Mesenchymal stem cell (in vitro differentiated cells and primary cell): ENCODE measurements at regions not wholly inside any gene's neighbourhood (a gene's known extent, or its start where the extent isn't known, plus 50 kb on each side); places are given as distances from the start of the nearest gene placed in this dataset.

Source experiments
- DNase-seq: peaks from one replicate; pipeline ENCODE4 v3.0.0-alpha.2; 2013
- H2AFZ ChIP-seq: one replicate; pipeline ENCODE4 v1.6.1; 2013; ENCODE audit warnings: low read depth, mild to moderate bottlenecking, control low read depth, inconsistent platforms, low read length, moderate library complexity
- H2AK5ac ChIP-seq: 2 replicates; pipeline ENCODE4 v1.6.1; 2013; ENCODE audit warnings: low read length, moderate library complexity, mild to moderate bottlenecking, inconsistent platforms; ENCODE audit not compliant: severe bottlenecking
- H2BK120ac ChIP-seq: one replicate; pipeline ENCODE4 v1.6.1; 2013; ENCODE audit warnings: low read depth, mild to moderate bottlenecking, inconsistent platforms, low read length, moderate library complexity
- H2BK12ac ChIP-seq, 2 experiments: one replicate each; pipeline ENCODE4 v1.6.1; 2013; ENCODE audit warnings: inconsistent platforms in 2 of 2, low read length in 2 of 2, mild to moderate bottlenecking in 2 of 2, moderate library complexity in 2 of 2, control low read depth in 1 of 2
- H2BK15ac ChIP-seq: one replicate; pipeline ENCODE4 v1.6.1; 2013; ENCODE audit warnings: mild to moderate bottlenecking, low read depth, inconsistent platforms; ENCODE audit not compliant: poor library complexity, severe bottlenecking
- H2BK5ac ChIP-seq: 2 replicates; pipeline ENCODE4 v1.6.1; 2013; ENCODE audit warnings: low read depth, mild to moderate bottlenecking, low read length, control low read depth, inconsistent platforms; ENCODE audit not compliant: poor library complexity, severe bottlenecking
- H3K14ac ChIP-seq, 2 experiments: one replicate each; pipeline ENCODE4 v1.6.1; 2013; ENCODE audit warnings: inconsistent platforms in 2 of 2, low read length in 2 of 2, control low read depth in 1 of 2, mild to moderate bottlenecking in 1 of 2, moderate library complexity in 1 of 2
- H3K18ac ChIP-seq, 2 experiments: one replicate each; pipeline ENCODE4 v1.6.1; 2013; ENCODE audit warnings: inconsistent platforms in 2 of 2, low read length in 2 of 2, control low read depth in 1 of 2, low read depth in 1 of 2, mild to moderate bottlenecking in 1 of 2
- H3K23ac ChIP-seq, 2 experiments: one replicate each; pipeline ENCODE4 v1.6.1; 2013; ENCODE audit warnings: inconsistent platforms in 2 of 2, low read length in 2 of 2, mild to moderate bottlenecking in 2 of 2, moderate library complexity in 2 of 2, control low read depth in 1 of 2
- H3K27ac ChIP-seq: 2 replicates; pipeline ENCODE4 v1.5.1; 2013; ENCODE audit warnings: mild to moderate bottlenecking, moderate library complexity, low read length, control low read depth, inconsistent platforms; ENCODE audit not compliant: poor library complexity, severe bottlenecking
- H3K27me3 ChIP-seq, 2 experiments: 2 replicates each; pipeline versions ENCODE4 v1.6.1 to v1.7.0; 2013; ENCODE audit warnings: low read length in 2 of 2, mild to moderate bottlenecking in 2 of 2, moderate library complexity in 2 of 2, control low read depth in 1 of 2, inconsistent platforms in 1 of 2; ENCODE audit not compliant: control insufficient read depth in 1 of 2, insufficient read depth in 1 of 2
- H3K36me3 ChIP-seq, 2 experiments: 2 replicates each; pipeline versions ENCODE4 v1.6.1 to v1.7.0; 2013; ENCODE audit warnings: low read length in 2 of 2, control low read depth in 1 of 2, inconsistent platforms in 1 of 2, low read depth in 1 of 2, mild to moderate bottlenecking in 1 of 2; ENCODE audit not compliant: insufficient read depth in 2 of 2, control insufficient read depth in 1 of 2
- H3K4ac ChIP-seq, 2 experiments: one replicate each; pipeline ENCODE4 v1.6.1; 2013; ENCODE audit warnings: inconsistent platforms in 2 of 2, low read length in 2 of 2, mild to moderate bottlenecking in 2 of 2, moderate library complexity in 2 of 2, control low read depth in 1 of 2, low read depth in 1 of 2
- H3K4me1 ChIP-seq: 2 replicates; pipeline ENCODE4 v1.6.1; 2013; ENCODE audit warnings: low read depth, low read length, control low read depth; ENCODE audit not compliant: control insufficient read depth, insufficient read depth
- H3K4me2 ChIP-seq: 2 replicates; pipeline ENCODE4 v1.6.1; 2013; ENCODE audit warnings: low read length, mild to moderate bottlenecking, inconsistent platforms; ENCODE audit not compliant: poor library complexity, severe bottlenecking
- H3K4me3 ChIP-seq, 2 experiments: 2 replicates each; pipeline versions ENCODE4 v1.5.1 to v1.7.0; 2013; ENCODE audit warnings: low read length in 2 of 2, mild to moderate bottlenecking in 2 of 2, control low read depth in 1 of 2, low read depth in 1 of 2; ENCODE audit not compliant: insufficient read depth in 1 of 2
- H3K79me1 ChIP-seq: replicated peaks from 2 replicates; pipeline ENCODE4 v1.6.1; 2013; ENCODE audit warnings: mild to moderate bottlenecking, control low read depth, low read length, inconsistent platforms; ENCODE audit not compliant: poor library complexity, severe bottlenecking
- H3K9ac ChIP-seq: 2 replicates; pipeline ENCODE4 v1.7.0; 2013; ENCODE audit warnings: mild to moderate bottlenecking, low read length, moderate library complexity
- H3K9me3 ChIP-seq: 2 replicates; pipeline ENCODE4 v1.7.0; 2013; ENCODE audit warnings: mild to moderate bottlenecking, low read length; ENCODE audit not compliant: control insufficient read depth
- H4K8ac ChIP-seq: one replicate; pipeline ENCODE4 v1.6.1; 2013; ENCODE audit warnings: inconsistent platforms, mild to moderate bottlenecking, low read length, moderate library complexity
- H4K91ac ChIP-seq: one replicate; pipeline ENCODE4 v1.6.1; 2013; ENCODE audit warnings: mild to moderate bottlenecking, low read length, inconsistent platforms
- WGBS: methylation state at CpG from one replicate; pipeline ENCODE4 v1.1.7; 2013; ENCODE audit warnings: mixed read lengths; 5-methylcytosine and 5-hydroxymethylcytosine counted together

DNA sequence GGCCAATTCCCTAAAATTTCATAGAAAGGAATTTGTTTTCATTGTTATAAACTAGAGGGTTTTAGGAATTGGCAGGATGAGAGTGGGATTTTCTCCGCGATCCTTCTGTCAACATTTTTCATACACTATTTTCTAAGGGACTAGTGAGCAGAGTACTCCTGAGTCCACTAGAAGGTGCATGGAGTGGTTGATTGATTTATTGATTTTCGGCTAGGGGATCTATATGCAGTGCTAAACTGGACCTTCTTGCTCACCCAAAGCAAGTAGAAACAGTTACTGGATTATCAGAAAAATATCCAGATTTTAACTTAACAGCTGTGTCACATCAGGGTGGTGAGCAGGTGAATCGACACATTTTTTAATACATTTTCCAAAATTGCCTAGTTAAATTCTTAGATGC, 159.9 kb upstream of the DTNA start:
- Histone ChIP-seq H3K36me3 (no peaks in the 10 kb centered on the region), H2BK5ac (no peak overlapping the region), H3K14ac (no peak overlapping the region), H3K79me1 (no peaks in the 10 kb centered on the region), H3K23ac (no peak overlapping the region), H2AFZ (no peak overlapping the region), H3K4ac (no peak overlapping the region), H4K91ac (no peak overlapping the region), H3K18ac (no peak overlapping the region), H2BK15ac (no peak overlapping the region), H3K9ac (no peak overlapping the region), H3K27me3 (no peaks in the 10 kb centered on the region), H3K4me2 (no peak overlapping the region), H3K27ac (no peak overlapping the region), H2AK5ac (no peak overlapping the region), H2BK120ac (no peak overlapping the region), H4K8ac (no peak overlapping the region), H3K4me1 (no peaks in the 10 kb centered on the region), H3K9me3 (no peaks in the 10 kb centered on the region), H2BK12ac (no peak overlapping the region), H3K4me3 (no peak overlapping the region)
- no peak for DNase-seq
- WGBS = no CpG with 5 or more reads among the region's 4 CpGs

DNA sequence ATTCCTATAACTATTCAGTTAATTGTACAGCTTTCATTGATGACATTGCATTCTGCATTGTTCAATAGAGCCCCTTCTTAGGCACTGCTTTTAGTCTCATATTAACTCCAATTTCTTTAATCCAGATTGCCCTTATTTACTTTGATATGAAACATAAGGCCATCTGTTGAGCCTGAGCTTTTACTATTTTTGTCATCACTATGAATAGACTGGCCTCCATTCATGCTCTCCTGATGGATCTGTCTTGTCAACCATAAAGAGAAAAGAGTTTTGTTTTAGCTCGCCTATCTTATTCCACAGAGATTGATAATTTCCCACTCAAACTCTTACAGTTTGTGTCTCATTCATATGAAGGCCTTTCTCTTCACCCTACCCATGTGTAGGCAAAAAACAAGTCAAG, 159.2 kb upstream of the DTNA start:
- no peak overlapping the region for H2BK12ac ChIP-seq
- H3K9me3 ChIP-seq = no peaks in the 10 kb centered on the region
- no peak overlapping the region for H2AFZ ChIP-seq
- H2BK120ac ChIP-seq = no peak overlapping the region
- H3K36me3 ChIP-seq = no peaks in the 10 kb centered on the region
- H3K4ac ChIP-seq = no peak overlapping the region
- H3K27ac ChIP-seq = no peak overlapping the region
- H2BK15ac ChIP-seq = no peak overlapping the region
- no peak for DNase-seq
- H3K4me1 ChIP-seq = no peaks in the 10 kb centered on the region
- H4K8ac ChIP-seq = no peak overlapping the region
- no peak overlapping the region for H3K23ac ChIP-seq
- H3K27me3 ChIP-seq = no peaks in the 10 kb centered on the region
- no peak overlapping the region for H4K91ac ChIP-seq
- WGBS = 94% methylated on average over 1 of the region's 1 CpG
- no peak overlapping the region for H3K9ac ChIP-seq
- H3K79me1 ChIP-seq = no peaks in the 10 kb centered on the region
- no peak overlapping the region for H2BK5ac ChIP-seq
- no peak overlapping the region for H2AK5ac ChIP-seq
- H3K18ac ChIP-seq = no peak overlapping the region
- no peak overlapping the region for H3K4me2 ChIP-seq
- H3K14ac ChIP-seq = no peak overlapping the region
- H3K4me3 ChIP-seq = no peak overlapping the region

DNA sequence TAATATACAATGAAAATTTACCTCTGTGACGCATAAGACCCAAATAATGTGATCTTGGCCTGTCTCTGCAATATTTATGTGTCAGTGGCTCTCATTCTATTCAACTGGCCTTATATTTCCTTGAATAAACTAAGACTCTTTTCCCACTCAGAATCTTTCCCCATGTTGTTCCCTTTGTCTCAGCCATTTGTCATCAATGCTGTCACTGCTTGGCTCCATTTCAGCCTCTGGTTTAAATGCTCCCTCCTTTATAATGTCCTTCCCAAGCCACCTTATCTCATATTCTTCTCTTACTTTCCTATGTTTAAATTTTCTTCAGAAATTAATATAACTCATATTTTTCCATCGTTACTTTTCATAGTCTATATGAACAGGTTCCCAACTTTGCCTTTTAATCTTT, 158.3 kb upstream of the DTNA start:
- Histone ChIP-seq H3K36me3 (no peaks in the 10 kb centered on the region), H4K91ac (no peak overlapping the region), H2BK5ac (no peak overlapping the region), H2AFZ (no peak overlapping the region), H3K4me3 (no peak overlapping the region), H2BK12ac (no peak overlapping the region), H4K8ac (no peak overlapping the region), H3K23ac (no peak overlapping the region), H3K79me1 (no peaks in the 10 kb centered on the region), H3K9me3 (no peaks in the 10 kb centered on the region), H3K4me1 (no peaks in the 10 kb centered on the region), H3K18ac (no peak overlapping the region), H2BK120ac (no peak overlapping the region), H3K9ac (no peak overlapping the region), H3K4me2 (no peak overlapping the region), H3K27me3 (no peaks in the 10 kb centered on the region), H2AK5ac (no peak overlapping the region), H3K27ac (no peak overlapping the region), H3K14ac (no peak overlapping the region), H3K4ac (no peak overlapping the region), H2BK15ac (no peak overlapping the region)
- DNase-seq = no peak
- WGBS = 92% methylated on average over 1 of the region's 2 CpGs

DNA sequence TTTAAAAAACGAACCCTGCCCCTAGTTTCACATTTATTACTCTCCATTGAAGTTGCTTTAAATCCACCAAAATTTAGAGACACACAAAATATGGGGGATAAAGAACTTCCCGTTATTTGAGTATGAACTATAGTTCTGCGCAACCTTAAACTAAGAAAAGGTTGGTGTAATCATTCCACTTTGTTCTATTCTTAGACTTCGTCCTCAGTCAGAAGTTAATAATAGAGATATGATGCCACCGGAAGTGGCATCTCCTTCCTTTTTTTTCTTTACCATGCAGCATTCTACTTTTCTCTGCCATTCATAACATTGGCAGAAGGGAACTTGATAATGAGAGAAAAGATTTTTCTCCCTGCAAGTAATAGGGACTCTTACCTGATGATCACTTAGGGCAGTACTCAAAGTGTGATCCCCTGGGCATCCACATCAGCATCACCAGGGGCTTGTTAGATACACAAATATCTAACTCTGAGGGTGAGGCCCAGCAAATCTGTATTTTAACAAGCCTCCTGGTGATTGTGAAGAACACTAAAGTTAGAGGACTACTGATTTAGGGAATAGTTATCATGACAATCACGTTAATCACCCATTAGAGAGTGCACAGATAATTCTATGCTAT, 147.7 kb upstream of the DTNA start:
- Histone ChIP-seq H3K4ac (no peak overlapping the region), H2AK5ac (no peak overlapping the region), H2BK5ac (no peak overlapping the region), H4K91ac (no peak overlapping the region), H3K4me3 (no peak overlapping the region), H2BK120ac (no peak overlapping the region), H3K14ac (no peak overlapping the region), H3K9ac (no peak overlapping the region), H3K79me1 (no peaks in the 10 kb centered on the region), H3K27me3 (no peaks in the 10 kb centered on the region), H3K36me3 (no peaks in the 10 kb centered on the region), H3K9me3 (no peaks in the 10 kb centered on the region), H4K8ac (no peak overlapping the region), H3K4me2 (no peak overlapping the region), H2BK15ac (no peak overlapping the region), H3K27ac (no peak overlapping the region), H2AFZ (no peak overlapping the region), H3K18ac (no peak overlapping the region), H3K4me1 (no peaks in the 10 kb centered on the region), H3K23ac (no peak overlapping the region), H2BK12ac (no peak overlapping the region)
- 72% methylated on average over 3 of the region's 6 CpGs for WGBS
- no peak for DNase-seq
